Muscle of leg (tissue), 3 donors: ENCODE measurements at regions not wholly inside any gene's neighbourhood (a gene's known extent, or its start where the extent isn't known, plus 50 kb on each side); places are given as distances from the start of the nearest gene placed in this dataset.
"Not testable (repeated sequence)": the region's sequence is repeated elsewhere in the genome, so short reads cannot be mapped to it uniquely, and the experiment has no call there.

ENCODE experiments used
- DNase-seq: peaks from one replicate; pipeline ENCODE4 v3.0.0; 2013
- H3K27ac ChIP-seq: one replicate; pipeline ENCODE4 v1.5.1; 2013; ENCODE audit warnings: mild to moderate bottlenecking, low read length, control low read depth
- H3K27me3 ChIP-seq: one replicate; pipeline ENCODE4 v1.6.1; 2013; ENCODE audit warnings: low read length; ENCODE audit not compliant: control insufficient read depth, insufficient read depth
- H3K36me3 ChIP-seq: one replicate; pipeline ENCODE4 v1.6.1; 2013; ENCODE audit warnings: low read length; ENCODE audit not compliant: control insufficient read depth, insufficient read depth
- H3K4me1 ChIP-seq: one replicate; pipeline ENCODE4 v1.6.1; 2013; ENCODE audit warnings: low read length; ENCODE audit not compliant: control insufficient read depth, insufficient read depth
- H3K4me3 ChIP-seq: one replicate; pipeline ENCODE4 v1.5.1; 2013; ENCODE audit warnings: low read length, control low read depth
- H3K9me3 ChIP-seq: replicated peaks from 2 replicates; pipeline ENCODE4 v1.6.1; 2013; ENCODE audit warnings: low read depth, low read length; ENCODE audit not compliant: control insufficient read depth
- WGBS: methylation state at CpG from one replicate; pipeline ENCODE4 v1.1.5; 2013; ENCODE audit warnings: missing lambda C conversion rate; ENCODE audit not compliant: insufficient coverage; 5-methylcytosine and 5-hydroxymethylcytosine counted together

DNA sequence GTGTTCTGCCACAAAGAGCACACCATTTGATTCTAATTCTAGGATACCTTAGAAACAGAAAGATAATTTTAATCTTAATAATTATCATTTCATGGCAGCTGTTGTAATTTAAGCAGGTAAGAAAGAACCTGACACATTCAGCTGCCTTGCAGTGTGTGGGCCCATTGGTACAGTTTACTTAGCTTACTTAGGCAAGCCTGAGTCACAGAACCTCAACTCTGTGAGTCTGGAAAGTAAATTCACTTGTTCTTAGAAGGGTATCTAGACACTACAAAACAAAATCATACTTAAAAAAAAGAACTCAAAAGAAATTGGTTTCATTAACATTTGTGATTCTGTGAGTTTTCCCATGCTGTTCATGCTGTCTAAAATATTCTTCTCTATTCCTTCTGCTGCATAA lies 956.3 kb upstream of the SLC39A10 start:
- no peaks in the 10 kb centered on the region for H3K4me1 ChIP-seq
- no peaks in the 10 kb centered on the region for H3K36me3 ChIP-seq
- H3K27me3 ChIP-seq = no peaks in the 10 kb centered on the region
- H3K4me3 ChIP-seq = no peak overlapping the region
- H3K27ac ChIP-seq = no peak overlapping the region
- no peaks in the 10 kb centered on the region for H3K9me3 ChIP-seq
- DNase-seq = no peak

DNA sequence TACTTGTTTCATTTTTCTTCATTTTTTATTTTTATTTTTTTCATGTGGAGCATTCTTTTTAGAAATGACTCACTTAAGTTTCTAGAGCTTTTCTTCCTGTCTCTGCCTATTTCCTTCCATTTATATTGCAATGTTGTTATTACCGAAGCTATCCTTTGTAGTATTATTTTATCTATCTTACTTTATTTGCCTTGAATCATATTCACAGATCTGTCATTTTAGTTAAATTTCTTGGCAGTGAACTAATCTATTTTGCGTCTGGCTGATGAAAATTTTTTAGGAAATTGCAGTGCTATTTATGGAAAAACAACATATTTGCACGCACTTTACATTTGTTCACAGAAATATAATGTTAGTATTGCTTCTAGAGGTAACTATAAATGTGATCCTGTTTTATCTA lies 956.9 kb upstream of the SLC39A10 start:
- Histone ChIP-seq H3K9me3 (no peaks in the 10 kb centered on the region), H3K4me1 (no peaks in the 10 kb centered on the region), H3K27me3 (no peaks in the 10 kb centered on the region), H3K36me3 (no peaks in the 10 kb centered on the region), H3K4me3 (no peak overlapping the region), H3K27ac (no peak overlapping the region)
- DNase-seq = no peak
- WGBS = no CpG with 5 or more reads among the region's 3 CpGs

DNA sequence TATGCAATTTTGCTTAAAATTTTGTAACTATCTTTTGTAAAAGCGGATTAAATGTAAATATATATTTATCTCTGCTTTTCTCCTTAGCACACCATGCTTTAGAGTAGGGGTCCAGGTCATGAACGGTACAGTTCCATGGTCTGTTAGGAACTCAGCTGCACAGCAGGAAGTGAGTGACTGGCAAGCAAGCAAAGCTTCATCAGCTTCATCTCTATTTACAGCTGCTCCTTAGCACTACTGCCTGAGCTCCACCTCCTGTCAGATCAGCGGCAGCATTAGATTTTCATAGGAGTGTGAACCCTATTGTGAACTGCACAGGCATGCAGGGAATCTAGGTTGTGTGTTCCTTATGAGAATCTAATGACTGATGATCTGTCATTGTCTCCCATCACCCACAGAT lies 959.0 kb upstream of the SLC39A10 start:
- H3K9me3 ChIP-seq = no peaks in the 10 kb centered on the region
- H3K36me3 ChIP-seq = no peaks in the 10 kb centered on the region
- DNase-seq = no peak
- H3K4me3 ChIP-seq = no peak overlapping the region
- 57% methylated on average over 1 of the region's 3 CpGs for WGBS
- H3K4me1 ChIP-seq = no peaks in the 10 kb centered on the region
- no peaks in the 10 kb centered on the region for H3K27me3 ChIP-seq
- no peak overlapping the region for H3K27ac ChIP-seq

DNA sequence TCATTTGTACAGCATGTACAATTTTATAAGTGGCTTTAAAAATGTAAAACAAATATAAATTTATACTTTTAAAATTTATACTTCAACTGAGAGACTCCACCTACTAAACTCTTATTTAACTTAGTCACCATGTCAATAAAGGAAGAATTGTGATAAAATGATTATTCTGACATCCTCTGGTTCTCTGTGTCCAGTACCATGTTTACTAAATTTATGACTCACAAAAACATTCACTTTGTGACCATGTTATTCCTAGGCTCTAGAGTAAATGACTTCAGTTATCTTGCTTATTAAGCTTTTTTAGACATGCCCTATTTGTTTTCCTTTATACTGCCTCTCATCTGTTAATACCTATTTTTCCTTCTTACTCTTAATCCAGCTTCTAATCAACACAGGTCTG lies 959.6 kb upstream of the SLC39A10 start:
- H3K36me3 ChIP-seq = no peaks in the 10 kb centered on the region

DNA sequence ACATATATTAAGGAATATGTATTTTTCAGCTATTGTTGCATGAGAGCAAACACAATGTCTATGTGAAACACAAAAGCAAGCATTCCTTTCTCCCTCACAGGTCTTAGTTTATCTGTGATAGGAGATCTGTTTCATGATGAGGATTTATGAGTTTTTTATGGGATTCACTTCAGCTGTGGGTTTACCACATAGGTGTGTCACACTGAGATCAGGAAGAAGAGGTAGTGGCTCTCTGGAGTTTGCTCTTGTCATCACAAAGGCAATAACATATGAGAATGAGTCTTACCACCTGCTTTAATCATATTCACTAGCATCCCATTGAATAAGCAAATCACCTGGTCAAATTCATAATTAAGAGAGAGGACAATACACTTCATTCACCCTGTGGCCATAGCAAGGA lies 960.3 kb upstream of the SLC39A10 start:
- no peaks in the 10 kb centered on the region for H3K9me3 ChIP-seq
- no peaks in the 10 kb centered on the region for H3K36me3 ChIP-seq
- no peak overlapping the region for H3K27ac ChIP-seq
- H3K27me3 ChIP-seq = no peaks in the 10 kb centered on the region
- no peaks in the 10 kb centered on the region for H3K4me1 ChIP-seq
- no peak overlapping the region for H3K4me3 ChIP-seq
- DNase-seq = no peak

More for the DNA sequence above, 959.6 kb upstream of the SLC39A10 start:
- Histone ChIP-seq H3K27ac (no peak overlapping the region), H3K27me3 (no peaks in the 10 kb centered on the region), H3K4me1 (no peaks in the 10 kb centered on the region), H3K9me3 (no peaks in the 10 kb centered on the region), H3K4me3 (no peak overlapping the region)
- DNase-seq = no peak

DNA sequence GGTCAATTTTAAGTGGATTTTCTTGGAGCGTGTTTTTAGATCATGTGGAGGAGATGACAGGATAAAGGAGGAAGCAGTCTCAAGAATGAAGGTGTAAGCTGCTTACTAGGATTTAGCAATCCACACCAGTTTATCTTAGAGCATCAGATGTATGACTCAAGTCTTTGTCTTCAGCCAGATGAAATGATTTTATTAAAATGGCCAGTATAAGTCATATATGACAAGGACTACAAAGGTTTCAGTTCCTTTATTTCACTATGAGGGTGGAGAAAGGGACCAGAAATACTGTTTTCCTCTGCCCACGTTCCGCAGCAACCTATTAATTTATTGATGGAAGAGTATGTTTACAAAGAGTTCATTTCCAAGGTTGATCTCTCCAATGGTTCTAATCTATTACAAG lies 970.5 kb upstream of the SLC39A10 start:
- H3K27ac ChIP-seq = no peak overlapping the region
- H3K36me3 ChIP-seq = no peaks in the 10 kb centered on the region
- no CpG with 5 or more reads among the region's 3 CpGs for WGBS
- H3K4me1 ChIP-seq = no peaks in the 10 kb centered on the region
- no peak for DNase-seq
- no peaks in the 10 kb centered on the region for H3K9me3 ChIP-seq
- no peak overlapping the region for H3K4me3 ChIP-seq
- H3K27me3 ChIP-seq = no peaks in the 10 kb centered on the region

DNA sequence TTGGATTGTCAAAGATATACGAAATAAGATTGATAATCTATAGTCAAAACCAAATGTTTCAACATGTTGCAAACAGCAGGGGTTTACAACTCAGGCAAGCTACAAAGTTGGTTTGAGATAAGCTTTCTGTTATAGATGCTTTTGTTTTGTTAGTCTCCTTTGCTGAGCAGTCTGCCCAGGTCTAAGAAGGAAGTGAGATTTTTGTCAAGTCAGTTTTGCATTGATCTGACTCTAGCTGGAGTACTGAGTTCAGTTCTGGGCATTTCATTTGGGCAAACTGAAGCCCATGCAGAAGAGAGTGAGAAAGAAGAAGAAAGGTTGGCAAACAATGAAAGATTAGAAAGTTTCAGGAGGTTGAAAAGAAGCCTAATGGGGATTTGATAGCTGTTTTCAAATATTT lies 983.0 kb upstream of the SLC39A10 start:
- no peak for DNase-seq
- Histone ChIP-seq H3K36me3 (no peaks in the 10 kb centered on the region), H3K4me3 (no peak overlapping the region), H3K9me3 (no peaks in the 10 kb centered on the region), H3K27ac (no peak overlapping the region), H3K27me3 (no peaks in the 10 kb centered on the region), H3K4me1 (no peaks in the 10 kb centered on the region)
- WGBS = no CpG with 5 or more reads among the region's 1 CpG

DNA sequence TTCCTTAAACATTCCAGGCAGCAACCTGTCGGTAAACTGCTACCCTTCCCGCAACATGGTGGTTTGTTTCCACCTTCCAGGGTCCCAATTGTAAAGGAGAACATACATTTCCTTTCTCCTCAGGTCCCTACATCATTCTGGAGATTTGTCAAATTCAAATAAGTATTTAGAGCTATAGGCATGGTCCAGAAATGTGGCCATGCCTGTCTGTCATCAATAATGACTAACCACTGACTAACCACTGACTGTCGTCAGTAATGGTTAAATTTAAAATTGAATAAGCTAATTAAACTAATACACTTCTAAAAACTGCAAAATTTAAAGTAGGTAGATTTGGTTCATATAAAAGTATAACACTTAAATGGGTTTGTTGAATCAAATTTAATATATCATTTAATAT lies 984.0 kb upstream of the SLC39A10 start:
- 67% methylated on average over 1 of the region's 3 CpGs for WGBS

DNA sequence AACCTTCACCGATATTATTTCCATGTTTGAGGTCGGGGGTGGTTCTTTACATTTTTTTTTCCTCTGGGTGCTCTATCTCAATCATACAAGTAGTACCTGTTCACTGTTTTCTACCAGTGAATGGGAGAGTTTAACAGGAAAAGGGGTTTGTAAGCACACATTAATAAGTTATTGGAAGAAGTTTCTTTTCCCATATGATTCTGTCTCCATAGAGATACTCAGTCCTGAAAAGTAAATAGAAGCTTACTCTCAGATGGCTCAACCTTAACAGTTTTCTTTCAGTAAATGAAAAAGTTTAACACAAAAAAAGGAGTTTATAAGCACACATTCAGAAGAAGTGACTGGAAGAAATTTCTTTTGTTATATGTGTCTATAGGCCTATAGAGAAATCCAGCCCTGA lies 995.6 kb upstream of the SLC39A10 start:
- Histone ChIP-seq H3K27me3 (no peaks in the 10 kb centered on the region), H3K36me3 (no peaks in the 10 kb centered on the region), H3K27ac (no peak overlapping the region), H3K4me1 (peaks cover 4% of the 10 kb centered on the region), H3K4me3 (no peak overlapping the region), H3K9me3 (no peaks in the 10 kb centered on the region)
- WGBS = no CpG with 5 or more reads among the region's 2 CpGs
- peak; percentile 75 for DNase-seq

More for the DNA sequence above, 984.0 kb upstream of the SLC39A10 start:
- Histone ChIP-seq H3K27me3 (no peaks in the 10 kb centered on the region), H3K4me3 (no peak overlapping the region), H3K9me3 (no peaks in the 10 kb centered on the region), H3K4me1 (no peaks in the 10 kb centered on the region), H3K36me3 (no peaks in the 10 kb centered on the region), H3K27ac (no peak overlapping the region)
- DNase-seq = no peak

DNA sequence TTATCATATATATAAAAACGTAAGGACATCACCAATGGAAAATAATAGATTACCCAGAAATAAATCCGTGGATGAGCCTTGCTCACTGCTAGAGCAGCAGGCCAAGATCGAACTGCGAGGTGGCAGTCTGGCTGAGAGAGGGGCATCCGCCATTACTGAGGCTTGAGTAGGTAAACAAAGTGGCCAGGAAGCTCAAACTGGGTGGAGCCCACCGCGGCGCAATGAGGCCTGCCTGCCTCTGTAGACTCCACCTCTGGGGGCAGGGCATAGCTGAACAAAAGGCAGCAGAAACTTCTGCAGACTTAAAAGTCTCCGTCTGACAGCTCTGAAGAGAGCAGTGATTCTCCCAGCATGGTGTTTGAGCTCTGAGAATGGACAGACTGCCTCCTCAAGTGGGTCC lies 1018.0 kb upstream of the SLC39A10 start:
- not testable (repeated sequence) for H3K9me3 ChIP-seq, DNase-seq

DNA sequence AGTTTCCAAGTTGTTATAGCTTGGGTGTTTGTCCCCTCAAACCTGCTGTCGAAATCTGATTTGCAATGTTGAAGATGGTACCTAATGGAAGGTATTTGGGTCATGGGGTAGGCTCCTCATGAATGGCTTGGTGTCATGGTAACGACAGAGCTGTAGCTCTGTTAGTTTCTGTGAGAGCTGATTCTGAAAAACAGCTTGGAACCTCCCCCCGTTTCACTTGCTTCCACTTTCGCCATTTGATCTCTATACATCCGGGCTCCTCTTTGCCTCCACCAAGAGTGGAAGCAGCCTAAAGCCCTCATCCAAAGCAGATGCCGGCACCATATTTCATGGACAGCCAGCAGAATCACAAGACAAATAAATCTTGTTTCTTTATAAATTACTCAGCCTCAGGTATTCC lies 1035.1 kb upstream of the SLC39A10 start:
- no peaks in the 10 kb centered on the region for H3K9me3 ChIP-seq
- H3K27ac ChIP-seq = no peak overlapping the region
- no peaks in the 10 kb centered on the region for H3K4me1 ChIP-seq
- no peak overlapping the region for H3K4me3 ChIP-seq
- no peak for DNase-seq
- WGBS = 78% methylated on average over 5 of the region's 6 CpGs
- no peaks in the 10 kb centered on the region for H3K36me3 ChIP-seq
- H3K27me3 ChIP-seq = no peaks in the 10 kb centered on the region

More for the DNA sequence above, 1018.0 kb upstream of the SLC39A10 start:
- not testable (repeated sequence) for H3K27me3 ChIP-seq, H3K4me3 ChIP-seq, H3K4me1 ChIP-seq, H3K36me3 ChIP-seq, H3K27ac ChIP-seq
- 95% methylated on average over 8 of the region's 9 CpGs for WGBS
